HEK293T (cell line): ENCODE measurements at regions not wholly inside any gene's neighbourhood (a gene's known extent, or its start where the extent isn't known, plus 50 kb on each side); places are given as distances from the start of the nearest gene placed in this dataset.

Experiments
- ARNT ChIP-seq: fragments of 450-650 bp; IDR thresholded peaks from 2 replicates; pipeline ENCODE4 v1.6.1; 2017; ENCODE audit warnings: mild to moderate bottlenecking
- BHLHE40 ChIP-seq: fragments of 450-650 bp; IDR thresholded peaks from 2 replicates; pipeline ENCODE4 v1.6.1; 2016; ENCODE audit warnings: mild to moderate bottlenecking, moderate library complexity, borderline replicate concordance
- FOXM1 ChIP-seq: fragments of 450-650 bp; IDR thresholded peaks from 2 replicates; pipeline ENCODE4 v1.6.1; 2017; ENCODE audit warnings: mild to moderate bottlenecking, borderline replicate concordance
- HDGF ChIP-seq: fragments of 450-650 bp; IDR thresholded peaks from 2 replicates; pipeline ENCODE4 v1.6.1; 2017; ENCODE audit warnings: antibody characterized with exemption, borderline replicate concordance
- LEF1 ChIP-seq: fragments of 450-650 bp; IDR thresholded peaks from 2 replicates; pipeline ENCODE4 v1.6.1; 2017; ENCODE audit warnings: mild to moderate bottlenecking, borderline replicate concordance
- PKNOX1 ChIP-seq: fragments of 450-650 bp; IDR thresholded peaks from 2 replicates; pipeline ENCODE4 v1.6.1; 2016
- SP1 ChIP-seq: fragments of 450-650 bp; IDR thresholded peaks from 2 replicates; pipeline ENCODE4 v1.6.1; 2017
- SUZ12 ChIP-seq: fragments of 450-650 bp; IDR thresholded peaks from 2 replicates; pipeline ENCODE4 v1.6.1; 2016; ENCODE audit warnings: mild to moderate bottlenecking
- TARDBP ChIP-seq: fragments of 450-650 bp; IDR thresholded peaks from 2 replicates; pipeline ENCODE4 v1.6.1; 2016
- ZNF384 ChIP-seq: fragments of 450-650 bp; IDR thresholded peaks from 2 replicates; pipeline ENCODE4 v1.6.1; 2016

GRCh38 chr6:134420614-134421181, 102.8 kb upstream of the SGK1 start:
- TF ChIP-seq PKNOX1 (no peak), LEF1 (no peak), BHLHE40 (no peak), SUZ12 (no peak), HDGF (no peak), SP1 (no peak), ARNT (no peak), ZNF384 (no peak), FOXM1 (no peak), TARDBP (no peak)
